GM12878 (cell line): ENCODE measurements at regions not wholly inside any gene's neighbourhood (a gene's known extent, or its start where the extent isn't known, plus 50 kb on each side); places are given as distances from the start of the nearest gene placed in this dataset.
A peak's percentile ranks its signal among the peaks of the same experiment; 100 is the strongest.

Experiments
- ATAC-seq: fragments of 200-7000 bp; cut with Tn5 transposase; 3 replicates; pipeline ENCODE4 v1.9.1; 2020; ENCODE audit warnings: mild to moderate bottlenecking, moderate library complexity
- BruUV-seq: library from RNA; stranded (reverse); fragments of 400-500 nt; replicated peaks from 2 replicates; lab custom pipeline; 2021; lab: Mats Ljungman, UMichigan
- CTCF ChIA-PET: fragments of 300-600 bp; sonication (Branson Sonifier 250); formaldehyde crosslinking; extraction: SDS; loops from one replicate; lab custom pipeline; 2021; ENCODE audit warnings: inconsistent platforms; lab: Yijun Ruan, JAX
- POLR2A ChIA-PET: fragments of 350-600 bp; formaldehyde crosslinking; extraction: SDS; loops from one replicate; lab custom pipeline; 2021; ENCODE audit warnings: inconsistent platforms; lab: Charles Lee
- RAD21 ChIA-PET: fragments of 300-600 bp; sonication (Branson Sonifier 250); formaldehyde crosslinking; loops from one replicate; lab custom pipeline; 2023; ENCODE audit warnings: antibody characterized with exemption; ENCODE audit not compliant: unreplicated experiment; lab: Charles Lee
- SMC1A ChIA-PET: fragments of 300-600 bp; sonication (Branson Sonifier 250); formaldehyde crosslinking; loops from one replicate; lab custom pipeline; 2023; ENCODE audit not compliant: unreplicated experiment, uncharacterized antibody; lab: Charles Lee
- DNase-seq: peaks from one replicate; pipeline ENCODE4 v3.0.0-alpha.2; 2011; ENCODE audit warnings: low read depth, low spot score
- FAIRE-seq: peaks from 3 replicates; lab custom pipeline; 2011; peaks lifted over from hg19 to GRCh38; lab: Jason Lieb, UNC
- H2AFZ ChIP-seq: 2 replicates; pipeline ENCODE4 v1.6.0; 2011; ENCODE audit warnings: low read depth, low read length, control low read depth; ENCODE audit not compliant: control insufficient read depth
- H3K27ac ChIP-seq: 2 replicates; pipeline ENCODE4 v1.5.1; 2011; ENCODE audit warnings: control low read depth; ENCODE audit not compliant: control insufficient read depth, insufficient read depth
- H3K27me3 ChIP-seq, 2 experiments: replicated peaks in 1 of 2; 2 replicates each; pipeline versions ENCODE4 v1.6.0 to v1.6.1; 2011; ENCODE audit warnings: low read length in 1 of 2; ENCODE audit not compliant: control insufficient read depth in 2 of 2, insufficient read depth in 2 of 2
- H3K36me3 ChIP-seq, 2 experiments: 2 replicates each; pipeline ENCODE4 v1.5.1; 2011; ENCODE audit warnings: low read length in 1 of 2; ENCODE audit not compliant: control insufficient read depth in 2 of 2, insufficient read depth in 2 of 2
- H3K4me1 ChIP-seq: 2 replicates; pipeline ENCODE4 v1.6.1; 2011; ENCODE audit warnings: mild to moderate bottlenecking, low read length, moderate library complexity, mixed read lengths; ENCODE audit not compliant: control insufficient read depth, insufficient read depth
- H3K4me2 ChIP-seq: 2 replicates; pipeline ENCODE4 v1.6.0; 2011; ENCODE audit warnings: control low read depth; ENCODE audit not compliant: control insufficient read depth, insufficient read depth
- H3K4me3 ChIP-seq: fragments of 200-600 bp; sonication (generic); 2 replicates; pipeline ENCODE4 v1.5.1; 2016
- H3K79me2 ChIP-seq: 2 replicates; pipeline ENCODE4 v1.6.0; 2011; ENCODE audit warnings: low read length; ENCODE audit not compliant: control insufficient read depth, insufficient read depth
- H3K9ac ChIP-seq: 2 replicates; pipeline ENCODE4 v1.8.0; 2011; ENCODE audit warnings: low read length, control low read depth, mixed read lengths; ENCODE audit not compliant: control insufficient read depth, insufficient read depth
- H3K9me3 ChIP-seq: replicated peaks from 3 replicates; pipeline ENCODE4 v1.5.1; 2011; ENCODE audit warnings: mild to moderate bottlenecking, low read length; ENCODE audit not compliant: control insufficient read depth, insufficient read depth
- H4K20me1 ChIP-seq: 2 replicates; pipeline ENCODE4 v1.6.0; 2011; ENCODE audit not compliant: control insufficient read depth, insufficient read depth
- ATF7 ChIP-seq: fragments of 450-650 bp; IDR thresholded peaks from 2 replicates; pipeline ENCODE4 v1.6.1; 2016; ENCODE audit warnings: low read depth, mild to moderate bottlenecking
- FOXK2 ChIP-seq: fragments of 450-650 bp; IDR thresholded peaks from 2 replicates; pipeline ENCODE4 v1.6.1; 2017; ENCODE audit warnings: mild to moderate bottlenecking, moderate library complexity
- GABPA ChIP-seq: IDR thresholded peaks from 2 replicates; pipeline ENCODE4 v1.6.1; 2014; ENCODE audit warnings: antibody characterized with exemption, low read depth, mild to moderate bottlenecking, inconsistent platforms
- HCFC1 ChIP-seq: fragments of 150-350 bp; IDR thresholded peaks from 2 replicates; pipeline ENCODE4 v1.6.1; 2014; ENCODE audit warnings: low read length
- IRF4 ChIP-seq: IDR thresholded peaks from 2 replicates; pipeline ENCODE4 v1.6.1; 2011; ENCODE audit warnings: low read depth, low read length
- MYC ChIP-seq: IDR thresholded peaks from 2 replicates; pipeline ENCODE4 v1.6.1; 2011; ENCODE audit warnings: mild to moderate bottlenecking, low read length, moderate library complexity, inconsistent platforms; ENCODE audit not compliant: insufficient read depth, insufficient replicate concordance, insufficient read length, severe bottlenecking
- SP1 ChIP-seq: IDR thresholded peaks from one replicate; pipeline ENCODE4 v1.6.1; 2011; ENCODE audit warnings: low read depth, low read length
- ZBTB40 ChIP-seq: fragments of 450-650 bp; IDR thresholded peaks from 2 replicates; pipeline ENCODE4 v1.6.1; 2016; ENCODE audit warnings: mild to moderate bottlenecking, moderate library complexity, borderline replicate concordance
- ZNF687 ChIP-seq: fragments of 450-650 bp; IDR thresholded peaks from 2 replicates; pipeline ENCODE4 v1.6.1; 2017; ENCODE audit warnings: mild to moderate bottlenecking, moderate library complexity
- ZSCAN29 ChIP-seq: fragments of 450-650 bp; IDR thresholded peaks from 2 replicates; pipeline ENCODE4 v1.6.1; 2017; ENCODE audit warnings: mild to moderate bottlenecking, moderate library complexity
- WGBS: methylation state at CpG from one replicate; pipeline ENCODE4 v1.1.6; 2016; ENCODE audit warnings: low lambda C conversion rate; ENCODE audit not compliant: insufficient replicate concordance, insufficient coverage; ENCODE audit errors: missing lambda C conversion rate; 5-methylcytosine and 5-hydroxymethylcytosine counted together
- in situ Hi-C: fragments of 300-500 bp; cut with MboI; formaldehyde crosslinking; loops from 9 replicates; pipeline ENCODE4 v1.14.3; 2018; ENCODE audit warnings: mixed read lengths
- intact Hi-C: fragments of 100-400 bp; cut with micrococcal nuclease; formaldehyde crosslinking; loops from one replicate; pipeline ENCODE4 v1.14.2; 2022; ENCODE audit not compliant: unreplicated experiment

- TF ChIP-seq ZBTB40, result no peak
- no peak for TF ChIP-seq FOXK2
Measured at GRCh38 chr6:21856456-21856825, 262.9 kb downstream of the SOX4 start (continued).

GRCh38 chr6:21856844-21857243 lies 263.3 kb downstream of the SOX4 start:
- H3K79me2 ChIP-seq, result no peaks in the 10 kb centered on the region
- 56% methylated on average over 3 of the region's 3 CpGs for WGBS
- FAIRE-seq, result no peak
- H3K9ac ChIP-seq, result no peak overlapping the region
- ChIA-PET SMC1A (interaction anchor here (2.6 kb wide), 1 partner anchor 9 kb away, joined by 16 read pairs; no protein-coding TSS in a partner anchor), RAD21 (interaction anchor here (1.3 kb wide), 1 partner anchor 10 kb away, joined by 4 read pairs; no protein-coding TSS in a partner anchor), POLR2A (interaction anchor here (0.5 to 0.6 kb wide), 2 partner anchors 44 to 197 kb away, joined by 3 read pairs; no protein-coding TSS in a partner anchor), CTCF (interaction anchor here (1.0 to 1.1 kb wide), 2 partner anchors 9 to 10 kb away, joined by 3 to 4 read pairs; no protein-coding TSS in a partner anchor)
- no peak for TF ChIP-seq IRF4
- no peak for TF ChIP-seq MYC
- no peak for TF ChIP-seq ZNF687
- no peak for TF ChIP-seq ZSCAN29
- TF ChIP-seq GABPA, result no peak
- no peak for TF ChIP-seq SP1
- no peak for TF ChIP-seq ATF7
- no peak for TF ChIP-seq HCFC1
- intact Hi-C loops (no loop called here), in situ Hi-C loops (no loop called here)
- no peaks in the 10 kb centered on the region for H3K36me3 ChIP-seq
- BruUV-seq, result no TSS peak
- no peaks in the 10 kb centered on the region for H3K9me3 ChIP-seq
- no peak overlapping the region for H3K4me2 ChIP-seq
- no peaks in the 10 kb centered on the region for H3K27me3 ChIP-seq
- no peak overlapping the region for H2AFZ ChIP-seq
- ATAC-seq, result peak; percentile 68
- no peak for DNase-seq
- no peak overlapping the region for H3K4me3 ChIP-seq
- H3K27ac ChIP-seq, result no peak overlapping the region
- H4K20me1 ChIP-seq, result no peaks in the 10 kb centered on the region
- H3K4me1 ChIP-seq, result no peaks in the 10 kb centered on the region
